Activated CD8-positive, alpha-beta memory T cell treated with anti-CD3 and anti-CD28 coated beads for 24 hours (primary cell): ENCODE measurements at regions not wholly inside any gene's neighbourhood (a gene's known extent, or its start where the extent isn't known, plus 50 kb on each side); places are given as distances from the start of the nearest gene placed in this dataset.

Experiments
- DNase-seq: peaks from one replicate; pipeline ENCODE4 v3.0.0-alpha.2; 2020

DNA sequence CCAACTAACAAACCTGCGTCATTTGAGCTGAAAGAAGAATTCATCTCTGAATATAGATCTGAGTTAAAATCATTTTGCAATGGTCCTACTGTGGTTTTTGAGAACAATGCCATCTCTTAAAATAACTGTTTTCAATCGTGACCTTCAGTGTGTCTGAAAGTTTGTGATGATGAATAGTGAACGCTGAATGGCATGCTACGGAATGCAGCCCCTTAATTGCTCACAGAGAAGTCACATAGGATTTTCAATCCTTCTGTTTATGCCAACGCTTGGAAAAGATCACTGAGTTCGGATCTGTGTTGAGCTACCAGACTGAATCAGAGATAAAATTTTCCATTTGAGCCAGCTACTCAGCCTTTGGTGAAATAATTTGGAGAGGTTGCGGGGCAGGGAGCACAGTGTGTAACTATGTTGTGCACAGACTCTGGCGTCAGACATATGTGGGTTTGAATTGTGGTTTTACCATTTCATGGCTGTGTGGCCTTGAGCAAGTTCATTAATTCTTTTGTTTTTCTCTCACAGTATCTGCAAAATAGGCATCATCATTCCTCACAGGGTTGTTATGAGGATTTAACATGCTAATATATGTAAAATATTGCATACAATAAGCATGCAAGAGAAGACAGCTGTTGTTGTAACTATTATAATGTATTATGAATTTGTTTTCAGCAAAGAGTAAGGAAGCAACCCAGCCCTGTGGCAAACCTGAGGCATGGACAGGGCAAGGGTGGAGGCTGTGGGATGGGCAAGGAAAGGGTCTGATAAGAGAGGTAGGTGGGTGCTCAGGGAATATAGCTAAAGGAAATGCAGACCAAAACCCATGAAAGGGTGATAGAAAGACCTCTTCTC is 679.9 kb downstream of the KCNA4 start:
- no peak for DNase-seq

DNA sequence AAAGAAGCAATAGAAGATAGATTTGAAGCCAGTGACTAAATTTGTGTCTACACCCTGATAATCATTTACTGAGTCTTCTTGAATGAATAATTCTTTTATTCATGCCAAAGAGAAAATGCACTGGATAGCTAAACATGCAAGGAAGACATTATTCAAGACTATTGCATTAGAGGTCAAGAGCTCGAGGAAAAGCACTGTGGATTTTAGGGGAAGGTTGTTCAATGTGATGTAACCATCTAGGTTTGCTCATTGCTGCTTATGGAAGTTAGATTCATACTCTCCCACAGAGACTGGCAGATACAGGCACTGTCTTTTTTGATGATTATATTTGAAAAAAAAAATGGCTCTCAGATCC is 682.1 kb downstream of the KCNA4 start:
- no peak for DNase-seq

DNA sequence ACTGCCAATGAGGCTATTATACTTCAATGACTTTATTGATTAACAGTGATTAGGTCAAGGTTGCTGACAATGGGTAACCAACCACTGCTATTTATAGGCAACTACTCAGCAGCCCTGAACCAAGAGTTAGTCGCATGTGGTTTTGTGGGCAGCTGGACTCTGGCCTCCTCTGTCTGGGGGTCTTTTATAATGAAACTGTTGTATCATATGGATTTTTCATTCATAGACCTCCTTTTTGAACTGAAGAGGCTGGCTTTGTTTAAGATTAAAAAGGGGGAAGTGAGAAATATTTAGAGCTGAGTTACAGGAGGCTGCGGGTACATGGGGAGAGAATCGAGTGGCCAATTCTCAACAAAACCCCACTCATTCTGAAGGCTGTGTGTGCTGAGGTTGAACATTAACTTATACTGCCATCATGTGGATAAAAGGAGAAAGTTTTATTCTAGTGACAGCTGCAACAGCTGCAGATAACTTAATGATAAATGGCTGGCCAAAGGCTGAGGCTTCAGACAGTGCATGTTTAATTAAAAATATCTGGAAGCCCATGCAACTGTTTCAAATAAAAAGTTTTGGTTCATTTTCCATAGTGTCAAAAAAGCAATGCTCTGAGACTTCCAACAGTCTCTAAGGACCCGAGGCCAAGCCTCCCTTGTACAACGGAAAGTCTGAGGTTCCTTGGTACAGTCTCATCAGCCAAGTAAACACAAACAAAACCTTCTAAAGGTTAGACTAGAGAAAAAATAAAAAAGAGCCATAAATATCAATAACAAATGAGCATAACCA is 682.6 kb downstream of the KCNA4 start:
- no peak for DNase-seq

DNA sequence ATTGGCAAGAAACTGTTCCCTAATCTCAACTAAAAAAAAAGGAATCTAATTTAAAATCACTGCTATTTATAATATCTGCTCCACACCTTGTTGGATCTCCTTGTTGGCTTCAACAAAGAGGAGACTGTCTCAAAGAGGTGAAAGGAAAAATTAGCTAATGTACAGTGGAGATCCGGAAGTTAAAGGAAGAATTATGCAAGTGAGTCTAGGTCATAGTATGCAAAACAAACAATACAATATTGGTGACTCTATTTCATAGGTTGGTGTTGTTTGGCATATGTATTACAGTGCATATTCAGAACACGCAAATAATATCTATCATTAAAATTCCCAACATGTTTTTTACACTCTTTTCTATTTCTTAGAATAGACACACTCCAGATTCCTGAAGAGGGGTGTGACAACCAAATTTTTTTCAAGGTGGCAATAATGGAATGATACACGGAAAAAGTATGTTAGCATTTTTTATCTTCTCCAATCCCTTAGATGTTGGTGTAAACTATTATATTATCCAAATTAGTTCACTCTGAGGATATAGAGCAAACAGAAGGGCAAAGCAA is 685.3 kb downstream of the KCNA4 start:
- no peak for DNase-seq

DNA sequence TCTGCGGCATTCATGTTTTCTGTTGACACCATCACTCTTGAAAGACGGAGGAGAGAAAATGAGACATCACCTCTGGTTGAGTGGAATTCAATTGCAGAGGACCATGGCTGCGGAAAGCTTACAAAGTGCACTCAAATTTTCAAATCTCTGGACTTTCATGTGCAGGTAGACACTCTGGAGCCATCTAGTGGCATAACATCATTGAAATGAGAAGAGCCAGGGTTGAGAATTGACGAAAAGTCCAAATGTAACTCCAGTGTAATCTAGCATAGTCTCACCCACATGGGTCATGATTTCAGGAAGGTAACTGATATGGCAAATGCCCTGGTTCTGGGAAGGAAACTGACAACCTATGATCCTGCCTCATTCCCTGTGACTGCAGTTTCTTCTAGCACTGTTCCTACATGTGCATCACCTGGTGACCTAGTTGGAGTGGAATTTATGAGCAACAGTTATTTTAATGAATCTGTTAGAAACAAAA is 687.8 kb downstream of the KCNA4 start:
- no peak for DNase-seq

DNA sequence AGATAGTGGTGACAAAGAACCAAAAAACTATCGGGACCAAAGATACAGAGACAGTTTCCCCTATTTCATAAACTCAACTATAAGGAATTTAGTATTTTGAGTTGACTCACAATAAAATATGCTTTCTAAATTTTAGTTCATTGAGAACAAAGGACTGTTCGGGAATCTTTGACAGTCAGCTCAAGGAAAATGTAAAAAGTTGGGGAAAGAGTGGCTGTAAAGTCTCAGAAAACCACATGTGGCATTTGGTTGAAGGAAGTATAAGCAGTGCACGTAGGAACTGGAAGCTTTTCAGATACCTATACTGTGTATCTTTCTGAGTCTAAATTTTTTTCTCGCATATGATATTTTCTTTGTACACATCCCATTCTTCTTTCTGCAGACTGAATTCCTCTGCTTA is 688.9 kb downstream of the KCNA4 start:
- no peak for DNase-seq

DNA sequence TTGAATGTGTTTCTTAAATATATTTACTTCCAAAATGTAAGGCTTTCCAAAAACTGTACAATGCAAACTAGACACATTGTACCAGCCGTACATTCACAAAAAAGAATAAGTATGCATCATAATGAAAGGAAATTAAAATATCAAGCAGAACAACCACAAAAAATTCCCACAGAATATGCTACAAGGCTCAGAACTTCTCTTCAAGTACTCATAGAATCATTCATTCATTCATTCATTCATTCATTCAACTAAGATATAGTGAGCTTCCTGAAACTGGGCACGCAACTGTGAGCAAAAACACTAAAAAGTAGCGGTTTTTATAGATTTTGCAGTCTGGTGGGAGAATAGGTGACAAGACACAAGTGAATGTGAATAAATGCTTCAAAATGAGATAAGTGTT is 690.1 kb downstream of the KCNA4 start:
- DNase-seq = no peak

DNA sequence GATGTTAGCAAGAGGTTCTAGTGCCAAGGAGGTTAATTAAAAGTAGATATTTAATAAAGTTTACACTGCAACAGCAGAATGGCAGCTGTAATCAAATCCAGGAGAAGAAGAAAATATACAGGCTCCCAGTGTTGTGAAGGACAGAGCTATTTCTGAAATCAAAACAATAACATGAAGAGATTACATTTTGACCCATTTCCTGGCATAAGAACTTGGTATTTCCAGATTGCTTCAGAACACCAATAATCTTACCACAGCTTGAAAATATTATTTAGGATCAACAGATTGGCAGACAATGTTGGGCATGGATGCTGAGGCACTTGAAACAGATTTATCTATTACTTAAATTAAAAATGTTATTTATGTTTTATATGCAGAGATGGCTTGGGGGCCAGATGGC is 692.5 kb downstream of the KCNA4 start:
- no peak for DNase-seq

DNA sequence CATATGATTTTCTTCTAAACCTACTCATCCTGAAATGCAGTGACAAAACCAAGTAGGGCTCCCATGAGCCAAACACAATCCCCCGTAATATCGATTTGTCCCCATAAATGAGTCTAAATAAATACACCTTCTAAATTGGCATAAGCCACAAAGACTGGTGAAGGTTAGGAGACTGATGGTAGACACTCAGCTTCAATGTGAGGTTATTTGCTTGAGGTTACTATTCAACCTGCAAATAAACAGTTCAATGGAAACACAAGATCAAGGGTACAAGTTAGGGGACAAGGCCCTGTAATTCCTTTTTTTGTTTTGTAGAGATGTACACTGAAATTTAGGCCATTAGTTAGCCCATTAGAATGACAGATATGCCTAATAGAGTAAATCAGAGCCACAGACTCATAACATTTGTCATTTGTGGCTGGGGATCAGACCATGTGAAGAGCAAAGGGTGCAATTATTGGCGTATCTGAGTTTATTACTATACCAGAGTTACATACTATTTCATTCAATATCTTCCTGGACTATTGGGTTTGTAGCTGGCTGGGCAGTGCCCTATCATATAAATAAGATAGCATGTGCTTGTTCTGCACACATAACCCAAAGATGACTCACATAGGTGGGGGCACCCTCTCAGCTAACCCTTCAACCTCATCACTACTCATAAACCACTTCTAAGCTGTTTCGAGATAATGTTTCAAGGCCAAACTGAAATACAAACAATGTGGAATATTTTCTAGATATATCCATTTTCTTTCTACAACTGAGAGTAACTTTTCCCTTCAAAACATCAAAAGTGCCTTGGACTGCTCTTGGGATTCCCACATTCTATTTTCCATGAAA is 695.3 kb downstream of the KCNA4 start:
- no peak for DNase-seq

DNA sequence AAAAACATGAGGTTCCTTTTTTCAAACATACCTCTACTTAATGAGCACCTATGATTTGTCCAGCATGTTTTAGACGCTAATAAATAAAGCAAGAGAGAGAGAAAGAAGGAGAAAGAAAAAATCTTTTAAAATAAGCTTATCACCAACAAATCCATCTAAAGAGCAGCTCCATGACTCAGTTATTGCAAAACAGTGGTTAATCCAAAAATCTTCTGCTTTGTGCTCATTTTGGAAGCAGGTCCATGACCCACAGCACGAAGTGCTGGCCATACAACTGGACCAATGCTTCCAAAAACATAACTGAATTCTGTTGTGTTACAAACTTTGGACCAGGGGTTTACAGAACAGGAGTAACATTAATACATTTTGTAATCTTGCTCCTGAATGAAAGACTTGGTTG is 696.6 kb downstream of the KCNA4 start:
- no peak for DNase-seq

DNA sequence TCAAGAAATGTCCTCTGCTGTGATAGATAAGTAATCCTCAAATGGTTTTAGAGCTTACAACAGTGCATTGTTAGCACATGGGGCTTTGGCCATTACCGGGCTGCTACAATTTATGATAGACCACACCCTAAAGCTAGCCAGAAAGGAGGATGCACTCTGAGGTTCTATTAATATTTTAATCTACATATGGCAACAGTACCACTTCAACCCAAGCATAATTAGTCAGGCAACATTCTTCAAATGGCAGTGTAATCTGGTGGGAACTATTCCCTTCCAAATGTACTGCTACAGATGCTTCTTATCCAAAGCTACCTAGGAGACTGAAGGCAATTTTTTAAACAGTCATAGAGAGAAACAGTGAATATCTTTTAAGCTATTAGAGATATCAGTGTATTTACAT is 697.6 kb downstream of the KCNA4 start:
- DNase-seq = no peak

DNA sequence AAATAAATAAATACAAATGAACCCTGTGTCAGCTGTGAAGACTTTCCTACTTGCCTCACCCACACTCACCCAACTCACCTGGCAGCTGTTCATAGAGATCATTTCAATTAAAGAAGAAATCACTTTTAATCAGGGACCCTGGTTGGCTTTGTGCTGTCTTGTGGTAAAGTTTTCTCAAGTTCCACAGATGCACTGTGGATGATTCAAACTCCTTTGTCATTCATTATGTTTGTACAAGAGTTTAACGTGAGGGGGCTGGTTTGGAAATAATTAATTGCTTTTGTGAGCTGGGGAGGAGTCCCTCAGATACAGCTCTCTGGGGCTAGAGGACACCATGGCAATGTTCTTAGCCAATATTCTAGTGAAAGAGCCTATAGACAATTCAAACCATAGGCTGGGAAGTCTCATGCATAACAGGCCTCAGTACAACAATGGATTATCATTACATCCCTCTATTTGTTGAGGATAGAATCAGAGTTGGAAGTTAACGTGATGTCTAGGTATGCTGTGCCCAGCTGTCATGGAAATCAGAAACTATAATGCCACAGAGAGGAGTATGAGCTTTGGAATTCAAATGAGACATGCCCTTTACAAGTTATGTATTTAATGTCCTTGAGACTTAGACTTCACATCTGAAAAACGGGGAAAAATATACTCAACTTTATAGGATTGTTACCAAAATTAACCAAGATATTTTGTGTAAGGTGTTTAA is 698.5 kb downstream of the KCNA4 start:
- no peak for DNase-seq

DNA sequence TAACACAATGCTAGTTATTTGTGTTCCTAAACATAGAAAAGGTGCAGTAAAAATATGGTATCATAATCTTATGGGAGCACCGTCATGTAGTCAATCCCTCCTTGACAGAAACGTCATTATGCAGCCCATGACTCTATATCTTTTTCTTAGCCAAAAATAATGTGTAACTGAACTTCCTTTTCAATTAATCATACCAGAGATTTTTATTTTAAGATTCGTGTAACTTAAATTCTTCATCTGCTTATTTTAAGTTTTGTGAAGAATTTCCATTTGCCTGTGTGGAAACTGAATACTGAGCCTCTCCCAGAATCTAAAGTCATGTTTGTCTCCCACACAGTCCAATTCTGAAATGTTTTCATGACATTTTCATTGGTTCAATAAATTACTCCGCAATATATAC is 699.1 kb downstream of the KCNA4 start:
- no peak for DNase-seq

DNA sequence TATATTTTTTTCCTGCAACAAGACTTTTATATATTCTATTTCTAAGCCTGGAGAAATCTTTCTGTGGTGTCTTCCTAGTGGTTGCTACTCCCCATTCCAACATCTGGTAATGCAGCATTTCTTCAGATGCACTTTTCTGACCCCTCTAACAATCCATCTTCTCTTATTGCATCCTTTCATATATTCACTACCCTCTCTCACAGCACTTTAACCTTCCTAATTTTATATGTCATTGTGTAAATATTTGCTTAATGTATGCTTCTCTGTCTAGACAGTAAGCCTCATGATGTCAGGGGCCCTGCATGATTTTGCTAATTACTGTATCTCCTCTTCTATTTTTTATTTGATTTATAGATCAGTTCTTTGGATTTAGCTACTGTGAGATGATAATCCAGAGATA is 701.6 kb downstream of the KCNA4 start:
- no peak for DNase-seq

DNA sequence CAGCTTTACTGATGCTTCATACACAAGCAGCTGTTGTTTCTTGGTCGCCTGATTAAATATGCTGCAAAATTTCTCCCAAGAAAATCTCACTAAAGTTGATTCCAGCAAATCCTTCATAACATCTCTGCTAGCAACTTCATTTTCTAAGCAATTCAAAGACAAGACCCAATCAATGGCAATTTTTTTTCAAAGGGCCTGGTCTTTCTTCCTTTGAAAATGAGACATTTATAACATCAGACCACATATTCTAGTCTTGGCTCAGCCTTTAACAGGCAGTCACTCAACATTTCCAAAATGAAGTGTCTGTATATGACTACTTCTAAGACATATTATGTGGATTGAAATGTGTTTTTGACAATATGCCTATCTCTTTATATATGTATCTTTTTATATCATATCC is 702.6 kb downstream of the KCNA4 start:
- DNase-seq = no peak

DNA sequence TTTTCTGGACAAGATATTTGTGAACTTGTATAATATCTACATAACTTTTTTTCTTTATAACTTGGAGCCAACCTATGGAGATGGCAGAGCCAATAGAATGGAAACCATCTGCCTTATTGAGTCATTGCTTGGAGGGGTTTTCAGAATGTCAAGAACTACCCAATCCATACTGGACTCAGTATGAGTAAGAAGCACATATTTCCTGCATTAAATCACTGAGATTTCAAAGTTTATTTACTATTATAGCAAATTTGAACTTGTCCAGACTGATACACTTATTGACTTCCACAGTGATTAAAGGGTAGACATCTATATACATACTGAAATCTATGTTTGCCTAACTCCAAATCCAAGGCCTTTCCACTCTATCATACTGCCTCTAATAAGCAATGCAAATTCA is 704.0 kb downstream of the KCNA4 start:
- no peak for DNase-seq

DNA sequence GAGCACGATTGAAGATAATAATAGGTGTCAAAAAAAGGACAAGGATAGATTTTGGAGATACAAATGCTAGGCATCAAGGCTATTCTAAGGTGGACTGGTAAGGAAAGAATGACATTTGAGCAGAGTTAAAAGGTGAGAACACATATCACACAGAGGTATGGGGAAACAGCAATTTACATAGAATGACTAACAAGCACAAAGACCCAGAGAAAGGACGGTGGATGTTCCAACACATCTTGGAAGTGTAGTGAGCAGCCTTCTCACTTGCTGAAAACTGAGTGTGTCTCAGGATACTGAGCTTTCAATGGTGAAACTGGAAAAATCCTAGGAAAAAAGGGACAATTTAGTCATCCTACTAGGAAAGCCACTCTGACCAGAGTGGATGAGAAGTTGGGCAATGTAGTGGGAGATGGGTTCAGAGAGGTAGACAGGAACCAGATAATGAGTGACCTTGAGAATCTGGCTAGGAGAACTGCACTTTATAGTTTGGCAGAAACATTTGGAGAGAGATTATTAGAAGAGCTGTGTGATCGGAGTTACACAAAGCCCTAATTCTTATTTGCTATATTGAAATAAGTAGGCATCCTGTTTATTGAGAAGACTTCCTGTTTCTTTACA is 706.0 kb downstream of the KCNA4 start:
- DNase-seq = no peak

DNA sequence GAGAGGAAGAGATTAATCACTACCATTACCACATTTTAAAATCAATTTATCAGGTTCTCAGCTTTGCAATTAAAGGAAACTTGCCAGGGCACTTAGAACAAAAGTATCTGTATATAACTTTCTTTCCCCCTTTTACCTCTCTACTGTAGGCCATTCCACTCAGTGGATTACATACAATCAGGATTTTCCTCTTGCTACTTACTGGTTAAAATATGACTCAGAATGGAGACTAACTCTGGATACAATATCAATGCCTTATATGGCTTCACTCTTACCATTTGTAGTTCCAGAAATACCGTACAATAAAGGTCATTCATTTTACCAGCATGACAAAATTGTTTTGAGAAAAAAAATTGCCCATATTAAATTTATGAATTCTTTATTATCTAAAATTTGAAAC is 706.8 kb downstream of the KCNA4 start:
- no peak for DNase-seq

DNA sequence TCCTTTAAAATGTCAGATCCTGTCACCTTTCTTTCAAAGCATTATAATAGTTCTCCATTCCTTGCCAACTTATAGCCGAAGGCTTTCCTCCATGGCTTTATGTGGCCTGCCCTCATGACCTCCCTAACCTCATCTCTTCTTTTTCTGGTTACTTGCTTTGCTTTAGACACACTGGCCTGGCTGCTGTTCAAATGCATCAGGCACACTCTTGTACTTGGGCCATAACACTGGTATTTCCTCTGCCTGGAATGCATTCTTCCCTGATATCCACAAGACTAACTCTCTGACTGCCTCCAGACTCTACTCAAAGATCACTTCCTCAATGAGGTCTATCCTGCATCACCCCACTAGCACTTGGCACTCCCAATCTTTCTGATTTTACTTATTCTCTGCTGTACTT is 710.3 kb downstream of the KCNA4 start:
- no peak for DNase-seq

DNA sequence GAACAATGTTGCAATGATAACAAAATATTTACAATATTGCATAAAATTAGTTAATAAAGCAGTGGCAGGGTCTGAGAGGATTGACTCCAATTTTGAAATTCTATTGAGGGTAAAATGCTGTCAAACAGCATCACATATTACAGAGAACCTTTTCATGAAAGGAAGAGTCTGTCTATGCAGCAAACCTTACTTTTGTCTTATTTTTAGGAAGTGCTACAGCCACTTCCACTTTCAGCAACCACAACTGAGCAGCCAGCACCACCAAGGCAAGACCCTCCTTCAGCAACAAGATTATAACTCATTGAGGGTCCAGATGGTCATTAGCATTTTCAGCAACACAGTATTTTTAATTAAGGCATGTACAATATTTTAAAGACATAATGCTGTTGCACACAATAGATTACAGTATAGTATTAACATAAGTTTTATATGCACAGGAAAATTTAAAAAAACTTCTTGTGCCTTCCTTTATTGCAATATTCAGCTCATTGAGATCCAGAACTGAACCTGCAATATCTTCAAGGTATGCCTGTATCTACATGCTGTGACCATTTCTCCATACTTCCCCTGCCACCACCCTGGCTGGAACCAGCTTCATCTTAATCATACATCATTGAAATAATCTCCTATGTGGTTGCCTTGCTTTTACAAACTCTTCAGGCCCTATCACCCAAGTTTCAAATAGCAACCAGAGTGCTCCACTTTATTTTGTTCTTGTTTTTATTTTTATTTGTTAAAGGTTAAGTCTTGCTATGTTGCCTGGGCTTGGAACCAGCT is 711.2 kb downstream of the KCNA4 start:
- no peak for DNase-seq

DNA sequence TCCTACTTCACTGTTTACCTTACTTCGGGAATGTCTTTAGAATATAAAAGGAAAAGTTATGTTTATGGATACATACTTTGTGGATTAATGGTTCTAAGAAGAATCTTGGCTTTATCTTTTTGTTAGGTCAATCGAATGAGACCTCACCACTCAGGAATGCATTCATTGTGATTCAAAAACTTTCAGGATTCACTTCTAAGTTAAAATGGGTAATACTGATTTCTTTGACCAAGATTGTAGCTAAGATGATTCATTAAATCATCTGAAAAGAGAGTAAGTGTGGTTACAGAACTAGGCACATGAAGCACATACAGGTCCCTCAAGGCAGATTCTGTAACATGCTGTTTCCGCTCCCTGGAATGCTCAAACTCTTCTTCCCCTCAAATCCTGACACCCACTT is 716.4 kb downstream of the KCNA4 start:
- DNase-seq = no peak
